H1 (cell line): ENCODE measurements at regions not wholly inside any gene's neighbourhood (a gene's known extent, or its start where the extent isn't known, plus 50 kb on each side); places are given as distances from the start of the nearest gene placed in this dataset.

ENCODE experiments used
- ATF2 ChIP-seq: IDR thresholded peaks from 2 replicates; pipeline ENCODE4 v1.6.1; 2012; ENCODE audit warnings: low read length, inconsistent platforms
- CEBPB ChIP-seq: IDR thresholded peaks from 2 replicates; pipeline ENCODE4 v1.6.1; 2012; ENCODE audit warnings: low read depth, low read length
- CTCF ChIP-seq, 3 experiments: IDR thresholded peaks; 1 replicate in 2 of 3; 2 replicates in 1 of 3; pipeline versions ENCODE4 v1.5.1 to v1.6.1; 2011; ENCODE audit warnings: low read length in 3 of 3, mild to moderate bottlenecking in 3 of 3, inconsistent platforms in 2 of 3, low read depth in 1 of 3, moderate library complexity in 1 of 3; ENCODE audit not compliant: insufficient read depth in 1 of 3; ENCODE audit errors: control extremely low read depth in 1 of 3
- EGR1 ChIP-seq: IDR thresholded peaks from 2 replicates; pipeline ENCODE4 v1.6.1; 2011; ENCODE audit warnings: low read depth, low read length, borderline replicate concordance
- EZH2 ChIP-seq: fragments of 200-600 bp; sonication (generic); IDR thresholded peaks from 2 replicates; pipeline ENCODE4 v1.7.1; 2012; ENCODE audit warnings: low read depth, mild to moderate bottlenecking, moderate library complexity, low read length, inconsistent platforms; ENCODE audit not compliant: severe bottlenecking
- GABPA ChIP-seq: IDR thresholded peaks from 2 replicates; pipeline ENCODE4 v1.6.1; 2011; ENCODE audit warnings: mild to moderate bottlenecking, low read length, moderate library complexity, borderline replicate concordance; ENCODE audit not compliant: insufficient read depth
- NANOG ChIP-seq: IDR thresholded peaks from 2 replicates; pipeline ENCODE4 v1.6.1; 2011; ENCODE audit warnings: low read length, low read depth, mild to moderate bottlenecking, inconsistent platforms; ENCODE audit not compliant: insufficient read depth, poor library complexity, severe bottlenecking
- PHF8 ChIP-seq: fragments of 200-600 bp; sonication (generic); conservative IDR thresholded peaks from 2 replicates; pipeline ENCODE4 v1.7.1; 2012; ENCODE audit warnings: low read depth, mild to moderate bottlenecking, inconsistent platforms, low read length, moderate library complexity
- POLR2A ChIP-seq, 2 experiments: IDR thresholded peaks; 1 replicate in 1 of 2; 2 replicates in 1 of 2; pipeline ENCODE4 v1.6.1; 2011; ENCODE audit warnings: low read depth in 2 of 2, low read length in 2 of 2, mild to moderate bottlenecking in 2 of 2; ENCODE audit errors: control extremely low read depth in 1 of 2
- RNF2 ChIP-seq: fragments of 200-900, 300-1000 bp; sonication (generic); IDR thresholded peaks from 2 replicates; pipeline ENCODE4 v1.7.1; 2016; ENCODE audit warnings: borderline replicate concordance, low read depth, mild to moderate bottlenecking, antibody characterized with exemption, low read length; ENCODE audit not compliant: poor library complexity, severe bottlenecking; ENCODE audit errors: missing control alignments

- TF ChIP-seq CTCF (IDR thresholded peaks at IDR 0.05; ENCODE audit: control extremely low read depth in 1 of 3, insufficient read depth in 1 of 3, low read depth in 1 of 3, low read length in 3 of 3) (no peak), RNF2 (no peak), EZH2 (no peak), NANOG (no peak), POLR2A (IDR thresholded peaks at IDR 0.05; ENCODE audit: control extremely low read depth in 1 of 2, low read depth in 2 of 2, low read length in 2 of 2) (no peak), GABPA (no peak), CEBPB (no peak), ATF2 (no peak), EGR1 (no peak), PHF8 (no peak)
These were observed 227.8 kb upstream of the P2RY1 start for GRCh38 chr3:152607179-152607578.
